ENCODE measurements at regions not wholly inside any gene's neighbourhood (a gene's known extent, or its start where the extent isn't known, plus 50 kb on each side); places are given as distances from the start of the nearest gene placed in this dataset.

GRCh38 chr5:159478950-159479349 lies 148.7 kb upstream of the IL12B start:
- no peak for TF ChIP-seq TAF1 (IDR thresholded peaks at IDR 0.05; ENCODE audit: borderline replicate concordance, low read depth, low read length)
- no peak for TF ChIP-seq YY1 (IDR thresholded peaks at IDR 0.05; ENCODE audit: low read depth, low read length)
- TF ChIP-seq EZH2 (IDR thresholded peaks at IDR 0.05; ENCODE audit: borderline replicate concordance, control insufficient read depth, low read depth, low read length) = no peak
- TF ChIP-seq SIX5 (IDR thresholded peaks at IDR 0.05; ENCODE audit: low read depth, low read length, severe bottlenecking) = no peak
- TF ChIP-seq HDAC2 (IDR thresholded peaks at IDR 0.05) = no peak
- TF ChIP-seq SPI1 (IDR thresholded peaks at IDR 0.05; ENCODE audit: borderline replicate concordance, insufficient read depth, low read depth, low read length) = no peak
- no peak for TF ChIP-seq FOXK2 (IDR thresholded peaks at IDR 0.05)
- TF ChIP-seq TCF7 (IDR thresholded peaks at IDR 0.05; ENCODE audit: borderline replicate concordance) = no peak

Data from GM12878 (cell line).